ENCODE measurements at regions not wholly inside any gene's neighbourhood (a gene's known extent, or its start where the extent isn't known, plus 50 kb on each side); places are given as distances from the start of the nearest gene placed in this dataset.

GRCh38 chr5:175365866-175366265 is 78.1 kb downstream of the DRD1 start:
- DNase-seq (ENCODE audit: insufficient read length, low spot score) = no peak
- no peak for TF ChIP-seq CTCF (IDR thresholded peaks at IDR 0.05; ENCODE audit: insufficient read depth, missing control alignments)
- no peak for FAIRE-seq

GRCh38 chr5:175363300-175363699 is 80.7 kb downstream of the DRD1 start:
- DNase-seq (ENCODE audit: insufficient read length, low spot score) (no peak), FAIRE-seq (no peak)
- no peak for TF ChIP-seq CTCF (IDR thresholded peaks at IDR 0.05; ENCODE audit: insufficient read depth, missing control alignments)

GRCh38 chr5:175357995-175358394 is 86.0 kb downstream of the DRD1 start:
- TF ChIP-seq CTCF (IDR thresholded peaks at IDR 0.05; ENCODE audit: insufficient read depth, missing control alignments) = no peak
- DNase-seq (ENCODE audit: insufficient read length, low spot score) = no peak
- FAIRE-seq = no peak

- FAIRE-seq = no peak
- TF ChIP-seq CTCF (IDR thresholded peaks at IDR 0.05; ENCODE audit: insufficient read depth, missing control alignments) = no peak
- no peak for DNase-seq (ENCODE audit: insufficient read length, low spot score)
Observed at GRCh38 chr5:175356428-175356827, 87.6 kb downstream of the DRD1 start.

GRCh38 chr5:175354964-175355363 is 89.0 kb downstream of the DRD1 start:
- DNase-seq (ENCODE audit: insufficient read length, low spot score) (no peak), FAIRE-seq (no peak)
- TF ChIP-seq CTCF (IDR thresholded peaks at IDR 0.05; ENCODE audit: insufficient read depth, missing control alignments) = no peak

GRCh38 chr5:175353926-175354325 is 90.1 kb downstream of the DRD1 start:
- FAIRE-seq (no peak), DNase-seq (ENCODE audit: insufficient read length, low spot score) (no peak)
- TF ChIP-seq CTCF (IDR thresholded peaks at IDR 0.05; ENCODE audit: insufficient read depth, missing control alignments) = no peak

GRCh38 chr5:175351897-175352590 is 91.9 kb downstream of the DRD1 start:
- FAIRE-seq (no peak), DNase-seq (ENCODE audit: insufficient read length, low spot score) (no peak)
- TF ChIP-seq CTCF (IDR thresholded peaks at IDR 0.05; ENCODE audit: insufficient read depth, missing control alignments) = no peak
